ENCODE measurements at regions not wholly inside any gene's neighbourhood (a gene's known extent, or its start where the extent isn't known, plus 50 kb on each side); places are given as distances from the start of the nearest gene placed in this dataset.

DNA sequence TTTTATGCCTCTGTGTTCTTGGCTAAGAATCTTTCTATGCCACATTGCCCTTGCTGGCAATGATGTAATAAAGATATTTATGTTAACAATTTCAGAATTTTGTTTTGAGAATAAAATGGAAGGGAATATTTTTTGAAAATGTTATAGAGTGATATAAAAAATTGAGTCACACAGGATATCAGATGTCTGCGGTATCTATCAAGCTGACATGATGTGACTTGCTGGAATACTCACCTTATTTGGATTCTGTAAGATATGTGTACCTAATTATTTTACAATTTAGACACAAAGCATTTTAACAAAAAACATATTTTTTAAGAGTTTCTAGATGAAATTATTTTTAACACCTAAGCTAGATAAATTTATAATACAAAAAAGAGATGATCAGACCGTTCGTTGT, 660.0 kb upstream of the B3GALT2 start:
- no peak for DNase-seq (ENCODE audit: low read depth, low spot score)

DNA sequence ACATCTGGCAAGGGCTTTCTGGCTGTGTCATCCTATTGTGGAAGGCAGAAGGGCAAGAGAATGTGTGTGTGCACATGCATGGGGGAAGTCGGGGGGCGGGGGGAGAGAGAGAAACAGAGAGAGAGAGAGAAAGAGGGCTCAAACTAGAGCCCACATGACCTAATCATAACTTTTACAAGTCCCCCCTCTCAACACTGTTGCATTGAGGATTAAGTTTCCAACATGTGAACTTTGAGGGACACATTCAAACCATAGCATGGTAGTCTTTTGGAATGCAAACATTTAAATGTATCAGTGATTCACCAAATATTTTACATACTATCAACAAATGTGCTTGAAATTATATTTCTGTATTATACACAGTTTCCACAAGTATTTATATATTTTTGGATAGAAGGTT, 655.4 kb upstream of the B3GALT2 start:
- DNase-seq (ENCODE audit: low read depth, low spot score), result no peak

DNA sequence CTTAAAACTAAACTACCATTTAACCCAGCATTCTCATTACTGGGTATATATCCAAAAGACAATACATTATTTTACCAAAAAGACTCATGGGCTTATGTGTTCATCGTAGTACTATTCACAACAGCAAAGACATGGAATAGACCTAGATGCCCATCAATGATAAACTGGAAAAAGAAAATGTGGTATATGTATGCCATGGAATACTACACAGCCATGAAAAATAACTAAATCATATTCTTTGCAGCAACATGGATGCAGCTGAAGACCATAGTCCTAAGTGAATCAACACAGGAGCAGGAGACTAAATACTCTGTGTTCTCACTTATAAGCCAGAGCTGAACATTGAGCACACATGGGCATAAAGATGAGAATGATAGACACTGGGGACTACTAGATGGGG, 645.1 kb upstream of the B3GALT2 start:
- no peak for DNase-seq (ENCODE audit: low read depth, low spot score)

- DNase-seq (ENCODE audit: low read depth, low spot score), result no peak
These were observed 641.1 kb upstream of the B3GALT2 start for GRCh38 chr1:193827516-193827915.

DNA sequence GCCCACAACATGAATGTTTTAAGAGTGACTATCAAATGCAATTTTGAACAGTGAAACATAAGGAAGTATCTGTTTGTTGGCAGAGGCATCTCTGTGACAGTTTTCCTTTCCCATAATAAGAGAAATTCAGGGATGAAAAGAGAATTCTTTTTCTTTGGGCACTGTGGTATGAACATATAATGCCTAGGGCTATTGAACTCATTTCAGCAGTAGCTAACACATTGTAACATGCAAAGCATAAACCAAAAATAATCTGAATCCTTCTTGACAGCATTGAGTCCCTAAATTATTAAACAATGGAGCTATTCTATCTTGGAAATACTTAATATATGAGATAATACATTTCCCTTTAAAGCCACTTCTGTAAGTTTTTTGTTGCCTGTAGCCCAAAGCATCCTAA, 633.0 kb upstream of the B3GALT2 start:
- DNase-seq (ENCODE audit: low read depth, low spot score), result no peak

- no peak for DNase-seq (ENCODE audit: low read depth, low spot score)
These were observed 620.8 kb upstream of the B3GALT2 start for GRCh38 chr1:193807208-193807607.

- no peak for DNase-seq (ENCODE audit: low read depth, low spot score)
These were observed 620.0 kb upstream of the B3GALT2 start for GRCh38 chr1:193806079-193807048.

- no peak for DNase-seq (ENCODE audit: low read depth, low spot score)
These were observed 613.7 kb upstream of the B3GALT2 start for GRCh38 chr1:193799948-193800690.

DNA sequence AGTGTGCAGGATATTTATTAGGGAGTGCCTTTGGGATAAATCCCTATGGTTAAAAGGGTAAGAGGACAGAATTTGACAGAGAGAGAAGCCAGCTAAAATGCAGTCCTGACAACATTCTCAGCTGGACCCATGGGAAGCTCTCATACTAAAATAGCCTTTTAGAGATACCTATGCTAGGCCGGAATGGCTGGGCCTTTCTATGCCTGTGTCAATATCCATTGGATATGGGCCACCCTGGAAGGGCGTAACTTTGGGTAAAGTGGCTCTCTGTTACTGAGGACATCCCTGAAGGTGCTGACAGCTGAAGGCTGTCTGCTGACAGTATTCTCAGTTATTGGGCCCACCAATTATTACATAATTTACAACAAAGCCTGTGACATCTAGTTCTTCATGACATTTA, 613.0 kb upstream of the B3GALT2 start:
- no peak for DNase-seq (ENCODE audit: low read depth, low spot score)

GRCh38 chr1:193794239-193794638, 607.8 kb upstream of the B3GALT2 start:
- DNase-seq (ENCODE audit: low read depth, low spot score), result no peak

DNA sequence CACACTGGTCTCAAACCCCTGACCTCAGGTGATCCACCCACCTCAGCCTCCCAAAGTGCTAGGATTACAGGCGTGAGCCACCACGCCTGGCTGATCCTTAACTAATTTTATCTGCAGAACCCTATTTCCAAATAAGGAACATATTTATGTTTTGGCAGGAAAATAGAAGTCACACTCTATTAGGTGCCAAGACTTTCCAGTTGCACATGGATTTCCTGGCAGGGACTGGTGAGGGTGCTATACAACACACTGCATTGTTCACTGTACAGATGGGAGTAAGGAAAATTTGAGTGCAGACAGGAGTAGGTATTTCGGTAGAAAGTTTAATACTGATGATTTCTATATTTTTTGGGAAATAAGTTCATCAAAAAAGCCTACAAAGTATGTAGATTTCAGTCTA, 605.3 kb upstream of the B3GALT2 start:
- DNase-seq (ENCODE audit: low read depth, low spot score), result no peak

- no peak for DNase-seq (ENCODE audit: low read depth, low spot score)
These were observed 600.6 kb upstream of the B3GALT2 start for GRCh38 chr1:193787061-193787460.

DNA sequence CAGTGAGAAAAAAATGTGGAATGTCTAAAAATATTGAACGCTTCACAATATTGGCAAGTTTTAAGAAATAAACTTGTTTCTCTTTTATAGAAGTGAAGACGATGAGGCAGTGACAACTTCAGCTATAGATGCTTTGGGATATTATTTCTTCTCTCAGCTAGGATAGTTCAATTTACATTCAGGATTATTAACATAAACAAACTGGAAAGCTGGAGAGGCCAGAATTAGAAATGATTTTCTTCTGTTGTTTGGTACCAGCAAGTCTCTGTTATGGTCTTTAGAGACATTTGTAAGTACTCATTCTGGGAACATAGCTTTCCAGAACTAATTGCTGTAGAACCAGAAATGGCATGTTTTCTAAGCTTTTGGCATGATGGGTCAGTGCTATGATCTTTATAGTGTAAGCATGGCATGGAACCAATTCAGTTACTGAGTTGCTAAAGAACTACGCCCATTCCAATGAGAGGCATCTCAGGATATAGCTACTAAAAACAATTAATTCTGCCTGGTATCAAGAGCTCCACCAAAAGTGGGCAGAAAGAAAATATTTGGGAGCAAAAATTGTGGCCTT, 599.5 kb upstream of the B3GALT2 start:
- DNase-seq (ENCODE audit: low read depth, low spot score), result no peak

GRCh38 chr1:193774536-193775323, 588.3 kb upstream of the B3GALT2 start:
- no peak for DNase-seq (ENCODE audit: low read depth, low spot score)

GRCh38 chr1:193771596-193771995, 585.2 kb upstream of the B3GALT2 start:
- no peak for DNase-seq (ENCODE audit: low read depth, low spot score)

GRCh38 chr1:193769651-193770050, 583.2 kb upstream of the B3GALT2 start:
- DNase-seq (ENCODE audit: low read depth, low spot score), result no peak

DNA sequence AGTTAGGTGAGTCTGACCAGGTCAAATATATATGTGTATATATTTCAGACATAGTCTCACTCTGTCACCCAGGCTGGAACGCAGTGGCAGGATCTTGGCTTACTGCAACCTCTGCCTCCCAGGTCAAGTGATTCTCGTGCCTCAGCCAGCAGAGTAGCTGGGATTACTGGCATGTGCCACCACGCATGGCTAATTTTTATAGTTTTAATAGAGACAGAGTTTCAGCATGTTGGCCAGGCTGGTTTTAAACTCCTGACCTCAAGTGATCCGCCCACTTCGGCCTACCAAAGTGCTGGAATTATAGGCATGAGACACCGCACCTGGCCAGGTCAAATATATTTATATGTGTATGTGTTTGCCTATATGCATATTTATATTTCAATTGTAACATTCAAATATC, 581.5 kb upstream of the B3GALT2 start:
- DNase-seq (ENCODE audit: low read depth, low spot score), result no peak

- DNase-seq (ENCODE audit: low read depth, low spot score), result no peak
These were observed 579.9 kb upstream of the B3GALT2 start for GRCh38 chr1:193766329-193766728.

DNA sequence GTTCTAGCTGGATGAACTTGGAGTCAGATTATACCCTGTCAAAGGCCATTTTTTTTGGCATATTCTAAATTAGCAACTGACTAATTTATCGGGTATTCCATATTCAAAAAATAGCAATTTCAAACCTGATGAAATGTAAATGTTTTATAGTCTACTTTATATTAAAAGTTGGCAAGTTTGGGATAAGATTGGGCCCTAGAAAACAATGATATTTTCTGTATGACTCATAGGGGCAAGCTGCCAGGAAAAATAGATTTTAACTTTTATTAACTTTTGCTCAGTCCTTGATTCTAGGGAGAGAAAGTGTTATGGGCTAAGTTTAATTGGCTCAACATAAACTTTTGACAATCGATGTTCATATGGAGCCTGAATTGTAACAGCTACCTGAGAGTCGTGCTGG, 576.9 kb upstream of the B3GALT2 start:
- no peak for DNase-seq (ENCODE audit: low read depth, low spot score)

DNA sequence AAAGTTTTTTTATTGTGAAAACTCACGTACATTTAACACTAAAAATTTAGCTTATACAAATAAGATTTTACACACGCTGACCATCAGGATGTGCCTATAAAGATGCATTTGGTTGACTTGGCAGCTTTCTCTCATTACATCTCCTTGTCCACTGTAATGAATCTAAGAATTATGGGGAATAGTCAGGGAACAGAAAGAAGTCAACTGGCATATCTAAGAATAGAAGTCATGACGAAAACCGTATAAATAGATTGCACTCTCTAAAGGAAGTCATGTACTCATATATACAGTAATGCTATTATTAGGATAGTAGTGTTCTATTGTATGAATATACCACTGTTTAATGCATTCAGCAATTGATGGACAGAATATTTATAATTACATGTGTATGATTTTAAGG, 575.8 kb upstream of the B3GALT2 start:
- no peak for DNase-seq (ENCODE audit: low read depth, low spot score)

GRCh38 chr1:193755441-193755840, 569.0 kb upstream of the B3GALT2 start:
- DNase-seq (ENCODE audit: low read depth, low spot score), result no peak
